HG02885 (cell line): ENCODE measurements at regions not wholly inside any gene's neighbourhood (a gene's known extent, or its start where the extent isn't known, plus 50 kb on each side); places are given as distances from the start of the nearest gene placed in this dataset.

Experiments
- ATAC-seq: cut with Tn5 transposase; IDR thresholded peaks from one replicate; pipeline ENCODE4 v1.9.1; 2021; ENCODE audit warnings: mild to moderate bottlenecking; ENCODE audit not compliant: unreplicated experiment, poor library complexity

- no peak for ATAC-seq
Measured at GRCh38 chr18:55654986-55655385, 67.0 kb upstream of the TCF4 start.

- no peak for ATAC-seq
Measured at GRCh38 chr18:55651236-55651635, 63.2 kb upstream of the TCF4 start.

GRCh38 chr18:55650363-55650870 lies 62.4 kb upstream of the TCF4 start:
- ATAC-seq = no peak

- no peak for ATAC-seq
Measured at GRCh38 chr18:55647331-55647730, 59.3 kb upstream of the TCF4 start.

GRCh38 chr18:55642191-55642590 lies 54.2 kb upstream of the TCF4 start:
- no peak for ATAC-seq

- ATAC-seq = no peak
Measured at GRCh38 chr18:55641486-55641885, 53.5 kb upstream of the TCF4 start.
